A549 (cell line): ENCODE measurements at regions not wholly inside any gene's neighbourhood (a gene's known extent, or its start where the extent isn't known, plus 50 kb on each side); places are given as distances from the start of the nearest gene placed in this dataset.

Experiments used
- ATAC-seq, 2 experiments: fragments of 200-7000 bp in 1 of 2; fragments of >200 bp in 1 of 2; cut with Nextera tagmentation in 1 of 2; cut with Tn5 transposase in 1 of 2; 3 replicates each; pipeline versions ENCODE4 v1.8.0 to v1.9.1; 2018 to 2020; ENCODE audit warnings: mild to moderate bottlenecking in 1 of 2, moderate library complexity in 1 of 2
- CTCF ChIA-PET: fragments of 300-600 bp; sonication (Branson Sonifier 250); formaldehyde crosslinking; extraction: SDS; loops from one replicate; lab custom pipeline; 2021; ENCODE audit warnings: antibody characterized with exemption, inconsistent platforms; lab: Yijun Ruan, JAX
- POLR2A ChIA-PET: fragments of 350-600 bp; formaldehyde crosslinking; extraction: SDS; loops from one replicate; lab custom pipeline; 2021; ENCODE audit warnings: antibody characterized with exemption, inconsistent platforms; lab: Yijun Ruan, JAX
- DNase-seq, 2 experiments: peaks; one replicate each; pipeline versions ENCODE4 v3.0.0 to v3.0.0-alpha.2; 2011 to 2016; ENCODE audit warnings: low read depth in 1 of 2, low spot score in 1 of 2
- FAIRE-seq: peaks from 2 replicates; lab custom pipeline; 2011; peaks lifted over from hg19 to GRCh38; lab: Jason Lieb, UNC
- H3K27ac ChIP-seq, 2 experiments: fragments of >200 bp; sonication (Bioruptor Twin); formaldehyde crosslinking; 3 replicates each; pipeline ENCODE4 v1.5.1; 2016 to 2017
- H3K4me1 ChIP-seq: fragments of >200 bp; sonication (Bioruptor Twin); formaldehyde crosslinking; 3 replicates; pipeline ENCODE4 v1.6.1; 2016
- H3K4me2 ChIP-seq: fragments of >200 bp; sonication (Bioruptor Twin); formaldehyde crosslinking; 3 replicates; pipeline ENCODE4 v1.6.1; 2016
- H3K4me3 ChIP-seq: fragments of >200 bp; sonication (Bioruptor Twin); formaldehyde crosslinking; 3 replicates; pipeline ENCODE4 v1.5.1; 2016
- H3K9me3 ChIP-seq: fragments of >200 bp; sonication (Bioruptor Twin); formaldehyde crosslinking; 3 replicates; pipeline ENCODE4 v1.6.1; 2016
- CBX8 ChIP-seq: fragments of 200-600 bp; sonication (generic); IDR thresholded peaks from 2 replicates; pipeline ENCODE4 v1.6.1; 2016
- CHD4 ChIP-seq: fragments of 200-600 bp; sonication (generic); IDR thresholded peaks from 2 replicates; pipeline ENCODE4 v1.6.1; 2016; ENCODE audit warnings: antibody characterized with exemption, mild to moderate bottlenecking, borderline replicate concordance
- EHMT2 ChIP-seq: fragments of 200-600 bp; sonication (generic); IDR thresholded peaks from 2 replicates; pipeline ENCODE4 v1.6.1; 2016; ENCODE audit warnings: antibody characterized with exemption, low read depth, mild to moderate bottlenecking, moderate library complexity
- FOSB ChIP-seq: fragments of 250-450 bp; sonication (Bioruptor Pico); IDR thresholded peaks from 2 replicates; pipeline ENCODE4 v1.5.0; 2020; ENCODE audit warnings: mild to moderate bottlenecking, moderate library complexity
- HES2 ChIP-seq: fragments of >200 bp; sonication (Bioruptor Twin); formaldehyde crosslinking; IDR thresholded peaks from 2 replicates; pipeline ENCODE4 v1.6.1; 2016
- HEYL ChIP-seq: fragments of 250-450 bp; sonication (Bioruptor Pico); IDR thresholded peaks from 2 replicates; pipeline ENCODE4 v1.8.0; 2021; ENCODE audit warnings: mild to moderate bottlenecking, moderate library complexity
- HOXB13 ChIP-seq: fragments of 250-450 bp; sonication (Bioruptor Pico); IDR thresholded peaks from 2 replicates; pipeline ENCODE4 v1.5.0; 2020; ENCODE audit warnings: low read depth, mild to moderate bottlenecking, moderate library complexity
- JUN ChIP-seq, 2 experiments: fragments of >200 bp; sonication (Bioruptor Twin); formaldehyde crosslinking; IDR thresholded peaks; 2 replicates in 1 of 2; 3 replicates in 1 of 2; pipeline ENCODE4 v1.6.1; 2016 to 2017
- JUNB ChIP-seq: fragments of >200 bp; sonication (Bioruptor Twin); formaldehyde crosslinking; IDR thresholded peaks from 2 replicates; pipeline ENCODE4 v1.6.1; 2016
- MAX ChIP-seq: IDR thresholded peaks from 2 replicates; pipeline ENCODE4 v1.6.1; 2012
- MYC ChIP-seq: IDR thresholded peaks from 2 replicates; pipeline ENCODE4 v1.6.1; 2012; ENCODE audit warnings: mild to moderate bottlenecking, inconsistent platforms, low read length, improper control_type of control experiment, borderline replicate concordance
- NFE2L2 ChIP-seq: fragments of 150-350 bp; conservative IDR thresholded peaks from 2 replicates; pipeline ENCODE4 v1.6.1; 2014; ENCODE audit warnings: low read length
- NPAS2 ChIP-seq: fragments of 250-450 bp; sonication (Bioruptor Pico); IDR thresholded peaks from 2 replicates; pipeline ENCODE4 v1.8.0; 2022; ENCODE audit warnings: mild to moderate bottlenecking, moderate library complexity, borderline replicate concordance
- PBX3 ChIP-seq: IDR thresholded peaks from 2 replicates; pipeline ENCODE4 v1.6.1; 2012
- PHF8 ChIP-seq: fragments of 200-600 bp; sonication (generic); IDR thresholded peaks from 2 replicates; pipeline ENCODE4 v1.6.1; 2016; ENCODE audit warnings: low read depth, mild to moderate bottlenecking, antibody characterized with exemption, moderate library complexity, borderline replicate concordance
- RAD21 ChIP-seq, 2 experiments: fragments of >200 bp in 1 of 2; sonication (Bioruptor Twin) in 1 of 2; formaldehyde crosslinking in 1 of 2; IDR thresholded peaks in 1 of 2; conservative IDR thresholded peaks in 1 of 2; 2 replicates in 1 of 2; 3 replicates in 1 of 2; pipeline ENCODE4 v1.6.1; 2012 to 2018; ENCODE audit warnings: inconsistent platforms in 1 of 2
- RARB ChIP-seq: fragments of 250-450 bp; sonication (Bioruptor Pico); IDR thresholded peaks from 2 replicates; pipeline ENCODE4 v1.8.0; 2021; ENCODE audit warnings: mild to moderate bottlenecking, moderate library complexity
- RNF2 ChIP-seq: fragments of 200-600 bp; sonication (generic); IDR thresholded peaks from 2 replicates; pipeline ENCODE4 v1.6.1; 2016; ENCODE audit warnings: low read depth, mild to moderate bottlenecking, antibody characterized with exemption, moderate library complexity, borderline replicate concordance
- SMC3 ChIP-seq: fragments of >200 bp; sonication (Bioruptor Twin); formaldehyde crosslinking; IDR thresholded peaks from 3 replicates; pipeline ENCODE4 v1.6.1; 2018; ENCODE audit warnings: inconsistent platforms
- TFCP2L1 ChIP-seq: fragments of 250-450 bp; sonication (Bioruptor Pico); IDR thresholded peaks from 2 replicates; pipeline ENCODE4 v1.5.0; 2021; ENCODE audit warnings: mild to moderate bottlenecking
- TP53 ChIP-seq: fragments of 250-450 bp; sonication (Bioruptor Pico); IDR thresholded peaks from 2 replicates; pipeline ENCODE4 v1.5.0; 2021; ENCODE audit warnings: mild to moderate bottlenecking, moderate library complexity
- ZC3H11A ChIP-seq: fragments of 450-650 bp; IDR thresholded peaks from 2 replicates; pipeline ENCODE4 v1.6.1; 2014; ENCODE audit warnings: antibody characterized with exemption, mild to moderate bottlenecking
- ZFP36 ChIP-seq: fragments of 450-650 bp; IDR thresholded peaks from 2 replicates; pipeline ENCODE4 v1.6.1; 2014; ENCODE audit warnings: borderline replicate concordance; ENCODE audit not compliant: partially characterized antibody
- WGBS: methylation state at CpG from one replicate; pipeline ENCODE4 v1.1.6; 2017; ENCODE audit errors: missing lambda C conversion rate; 5-methylcytosine and 5-hydroxymethylcytosine counted together

GRCh38 chr4:81922313-81922712 is 450.6 kb upstream of the RASGEF1B start:
- ATAC-seq (no peak), FAIRE-seq (no peak), DNase-seq (no peak)
- H3K4me2 ChIP-seq: no peak overlapping the region
- no peaks in the 10 kb centered on the region for H3K9me3 ChIP-seq
- CTCF ChIA-PET: interaction anchor here (1.9 kb wide), 1 partner anchor 9 kb away, joined by 5 read pairs; no protein-coding TSS in a partner anchor
- no peak overlapping the region for H3K27ac ChIP-seq
- no peak overlapping the region for H3K4me3 ChIP-seq
- no peak for TF ChIP-seq RAD21 (conservative IDR thresholded peaks at IDR 0.05 in 1 of 2, IDR thresholded peaks at IDR 0.05 in 1 of 2)
- TF ChIP-seq RARB (CRISPR knock-in tag): no peak
- no peak for TF ChIP-seq EHMT2
- TF ChIP-seq CBX8: no peak
- TF ChIP-seq ZFP36: no peak
- no peak for TF ChIP-seq RNF2
- TF ChIP-seq TP53: no peak
- TF ChIP-seq JUNB: no peak
- TF ChIP-seq, all 56 proteins: peak for 0
- no peaks in the 10 kb centered on the region for H3K4me1 ChIP-seq
- POLR2A ChIA-PET: no interaction called here
- 0% methylated on average over 3 of the region's 3 CpGs for WGBS

GRCh38 chr4:81921751-81922159 is 450.0 kb upstream of the RASGEF1B start:
- FAIRE-seq: no peak
- no peak for TF ChIP-seq MYC
- no peak for TF ChIP-seq HEYL (CRISPR knock-in tag)
- no peak for TF ChIP-seq ZC3H11A
- CTCF ChIA-PET: interaction anchor here (1.9 kb wide), 1 partner anchor 9 kb away, joined by 5 read pairs; no protein-coding TSS in a partner anchor

GRCh38 chr4:81919810-81920209 is 448.1 kb upstream of the RASGEF1B start:
- FAIRE-seq: no peak
- Histone ChIP-seq H3K4me2 (no peak overlapping the region), H3K27ac (no peak overlapping the region), H3K9me3 (no peaks in the 10 kb centered on the region)
- TF ChIP-seq HOXB13 (CRISPR knock-in tag): no peak
- TF ChIP-seq ZC3H11A: no peak
- TF ChIP-seq RARB (CRISPR knock-in tag): no peak
- no peak for TF ChIP-seq PBX3
- no peak for TF ChIP-seq MAX
- TF ChIP-seq HES2: no peak
- no peak for TF ChIP-seq NFE2L2
- TF ChIP-seq MYC: no peak
- no peak for TF ChIP-seq TFCP2L1 (CRISPR knock-in tag)
- no peak for TF ChIP-seq NPAS2 (CRISPR knock-in tag)
- no peak for TF ChIP-seq FOSB (CRISPR knock-in tag)
- no peak for TF ChIP-seq CHD4
- TF ChIP-seq PHF8: no peak
- no peak for TF ChIP-seq JUN (IDR thresholded peaks at IDR 0.05)
- TF ChIP-seq SMC3: no peak
- TF ChIP-seq, all 56 proteins: peak for 0
- POLR2A ChIA-PET: no interaction called here
- H3K4me1 ChIP-seq: no peaks in the 10 kb centered on the region
- CTCF ChIA-PET: no interaction called here
- ATAC-seq (no peak), DNase-seq (no peak)
- H3K4me3 ChIP-seq: no peak overlapping the region
- WGBS: no CpG with 5 or more reads among the region's 1 CpG

More at GRCh38 chr4:81921751-81922159, 450.0 kb upstream of the RASGEF1B start:
- ATAC-seq: no peak
- POLR2A ChIA-PET: no interaction called here
- no peaks in the 10 kb centered on the region for H3K9me3 ChIP-seq
- no peak overlapping the region for H3K4me3 ChIP-seq
- H3K27ac ChIP-seq: no peak overlapping the region
- no peak overlapping the region for H3K4me2 ChIP-seq
- DNase-seq: no peak
- no peaks in the 10 kb centered on the region for H3K4me1 ChIP-seq
- WGBS: 29% methylated on average over 3 of the region's 4 CpGs
